ENCODE measurements at regions not wholly inside any gene's neighbourhood (a gene's known extent, or its start where the extent isn't known, plus 50 kb on each side); places are given as distances from the start of the nearest gene placed in this dataset.

- Histone ChIP-seq H3K4me1 (ENCODE audit: control insufficient read depth, extremely low read depth, insufficient read depth, low read length) (no peaks in the 10 kb centered on the region), H3K9me3 (ENCODE audit: control insufficient read depth, low read depth, low read length) (no peaks in the 10 kb centered on the region), H4K20me1 (ENCODE audit: control insufficient read depth, extremely low read depth, insufficient read depth, low read length) (no peaks in the 10 kb centered on the region), H3K27ac (ENCODE audit: control insufficient read depth, insufficient read depth, low read length) (no peak overlapping the region), H3K9ac (ENCODE audit: control insufficient read depth, extremely low read depth, insufficient read depth, low read length) (no peak overlapping the region), H3K9me1 (ENCODE audit: control insufficient read depth, extremely low read depth, insufficient read depth, low read length) (no peaks in the 10 kb centered on the region), H3K36me3 (ENCODE audit: control insufficient read depth in 2 of 2, extremely low read depth in 1 of 2, insufficient read depth in 2 of 2, low read length in 2 of 2) (no peaks in the 10 kb centered on the region), H3K27me3 (ENCODE audit: control insufficient read depth, extremely low read depth, insufficient read depth, low read length) (no peaks in the 10 kb centered on the region), H3K79me2 (ENCODE audit: control insufficient read depth, insufficient read depth, low read length) (no peaks in the 10 kb centered on the region), H3K4me3 (ENCODE audit: control insufficient read depth in 2 of 3, extremely low read depth in 1 of 3, insufficient read depth in 2 of 3, low read depth in 1 of 3, low read length in 3 of 3) (no peak overlapping the region), H2AFZ (ENCODE audit: control insufficient read depth, low read length) (no peak overlapping the region), H3K4me2 (ENCODE audit: control insufficient read depth, extremely low read depth, insufficient read depth, low read depth, low read length) (no peak overlapping the region)
- no peak for FAIRE-seq
- no peak for DNase-seq (ENCODE audit: low read depth, low spot score)
- dilution Hi-C loops (cut with MboI; ENCODE audit: extremely low pct_ligation_motif_present, low sequenced_read_pairs) = no loop called here
- TF ChIP-seq EZH2 (IDR thresholded peaks at IDR 0.05; ENCODE audit: low read length) (no peak), CTCF (optimal IDR thresholded peaks at IDR 0.05 in 1 of 3, IDR thresholded peaks at IDR 0.05 in 1 of 3, conservative IDR thresholded peaks at IDR 0.05 in 1 of 3; ENCODE audit: extremely low read depth in 1 of 3, insufficient read depth in 2 of 3, low read length in 3 of 3) (no peak)
Observed at GRCh38 chrX:49746306-49746705, 50.5 kb upstream of the PAGE1 start.

All from keratinocyte (primary cell).